IMR-90 (cell line): ENCODE measurements at regions not wholly inside any gene's neighbourhood (a gene's known extent, or its start where the extent isn't known, plus 50 kb on each side); places are given as distances from the start of the nearest gene placed in this dataset.

Experiments
- ATAC-seq: fragments of 200-7000 bp; cut with Tn5 transposase; 2 replicates; pipeline ENCODE4 v1.9.1; 2020; ENCODE audit warnings: low read depth, mild to moderate bottlenecking, moderate library complexity
- BruUV-seq: library from RNA; stranded (reverse); fragments of 400-500 nt; replicated peaks from 2 replicates; lab custom pipeline; 2021; lab: Mats Ljungman, UMichigan
- CTCF ChIA-PET: fragments of 300-600 bp; formaldehyde crosslinking; extraction: SDS; loops from one replicate; lab custom pipeline; 2021; ENCODE audit warnings: antibody characterized with exemption; lab: Yijun Ruan, JAX
- POLR2A ChIA-PET: fragments of 300-600 bp; sonication (Branson Sonifier 250); formaldehyde crosslinking; loops from one replicate; lab custom pipeline; 2022; ENCODE audit warnings: antibody characterized with exemption; ENCODE audit not compliant: unreplicated experiment; lab: Charles Lee
- DNase-seq: peaks from one replicate; pipeline ENCODE4 v3.0.0; 2013
- H2AFZ ChIP-seq: replicated peaks from 2 replicates; pipeline ENCODE3; 2013; ENCODE audit warnings: low read length, mild to moderate bottlenecking; ENCODE audit not compliant: poor library complexity
- H2AK5ac ChIP-seq: 2 replicates; pipeline ENCODE4 v1.6.1; 2013; ENCODE audit warnings: low read depth, low read length, inconsistent platforms
- H2AK9ac ChIP-seq: replicated peaks from 2 replicates; pipeline ENCODE3; 2013; ENCODE audit warnings: mild to moderate bottlenecking, low read depth, low read length, moderate library complexity; ENCODE audit not compliant: poor library complexity
- H2BK120ac ChIP-seq: 2 replicates; pipeline ENCODE4 v1.6.1; 2013; ENCODE audit warnings: low read depth, low read length, inconsistent platforms
- H2BK15ac ChIP-seq: 3 replicates; pipeline ENCODE4 v1.6.1; 2013; ENCODE audit warnings: low read depth, low read length, inconsistent platforms
- H2BK20ac ChIP-seq: 2 replicates; pipeline ENCODE4 v1.6.1; 2013; ENCODE audit warnings: low read depth, mild to moderate bottlenecking, inconsistent platforms, low read length, moderate library complexity
- H2BK5ac ChIP-seq: 2 replicates; pipeline ENCODE4 v1.6.1; 2013; ENCODE audit warnings: mild to moderate bottlenecking, low read depth, low read length, inconsistent platforms; ENCODE audit not compliant: poor library complexity, severe bottlenecking
- H3K14ac ChIP-seq: replicated peaks from 2 replicates; pipeline ENCODE4 v1.6.1; 2013; ENCODE audit warnings: low read depth, low read length, inconsistent platforms
- H3K18ac ChIP-seq: 2 replicates; pipeline ENCODE4 v1.6.1; 2013; ENCODE audit warnings: low read depth, low read length, control low read depth
- H3K23ac ChIP-seq: 2 replicates; pipeline ENCODE4 v1.6.1; 2013; ENCODE audit warnings: low read depth, low read length, inconsistent platforms
- H3K27ac ChIP-seq: 2 replicates; pipeline ENCODE4 v1.5.1; 2013; ENCODE audit warnings: mild to moderate bottlenecking, control low read depth, low read length; ENCODE audit not compliant: insufficient read depth
- H3K27me3 ChIP-seq: 2 replicates; pipeline ENCODE4 v1.6.1; 2013; ENCODE audit warnings: low read length; ENCODE audit not compliant: control insufficient read depth, insufficient read depth
- H3K36me3 ChIP-seq: 2 replicates; pipeline ENCODE4 v1.6.1; 2013; ENCODE audit warnings: low read length, mixed read lengths; ENCODE audit not compliant: control insufficient read depth, insufficient read depth
- H3K4ac ChIP-seq: 2 replicates; pipeline ENCODE4 v1.6.1; 2013; ENCODE audit warnings: low read depth, low read length, inconsistent platforms
- H3K4me1 ChIP-seq: 2 replicates; pipeline ENCODE4 v1.6.1; 2013; ENCODE audit warnings: low read length, mixed read lengths; ENCODE audit not compliant: control insufficient read depth, insufficient read depth
- H3K4me2 ChIP-seq: 2 replicates; pipeline ENCODE4 v1.6.1; 2013; ENCODE audit warnings: low read depth, mild to moderate bottlenecking, control low read depth, low read length, moderate library complexity
- H3K4me3 ChIP-seq: 2 replicates; pipeline ENCODE4 v1.5.1; 2013; ENCODE audit warnings: low read depth, mild to moderate bottlenecking, control low read depth, low read length, moderate library complexity; ENCODE audit not compliant: insufficient read depth
- H3K56ac ChIP-seq: 2 replicates; pipeline ENCODE4 v1.6.1; 2013; ENCODE audit warnings: low read length, inconsistent platforms; ENCODE audit not compliant: insufficient read depth; ENCODE audit errors: extremely low read depth
- H3K79me1 ChIP-seq, 2 experiments: 2 replicates each; pipeline ENCODE4 v1.6.1; 2013; ENCODE audit warnings: low read length in 2 of 2, inconsistent platforms in 1 of 2, low read depth in 1 of 2
- H3K9ac ChIP-seq: 2 replicates; pipeline ENCODE4 v1.6.1; 2013; ENCODE audit warnings: low read depth, low read length, control low read depth
- H3K9me1 ChIP-seq: 2 replicates; pipeline ENCODE4 v1.6.1; 2013; ENCODE audit warnings: low read length, inconsistent platforms; ENCODE audit not compliant: insufficient read depth
- H3K9me3 ChIP-seq: 2 replicates; pipeline ENCODE4 v1.6.1; 2013; ENCODE audit warnings: low read length; ENCODE audit not compliant: control insufficient read depth, insufficient read depth
- H4K20me1 ChIP-seq: 2 replicates; pipeline ENCODE4 v1.6.1; 2013; ENCODE audit warnings: low read length, inconsistent platforms; ENCODE audit not compliant: insufficient read depth
- H4K5ac ChIP-seq: 2 replicates; pipeline ENCODE4 v1.6.1; 2013; ENCODE audit warnings: mild to moderate bottlenecking, low read depth, low read length, control low read depth
- H4K8ac ChIP-seq, 2 experiments: 2 replicates each; pipeline ENCODE4 v1.6.1; 2013; ENCODE audit warnings: low read depth in 2 of 2, low read length in 2 of 2, control low read depth in 1 of 2, inconsistent platforms in 1 of 2
- H4K91ac ChIP-seq: 2 replicates; pipeline ENCODE4 v1.6.1; 2013; ENCODE audit warnings: low read depth, low read length, inconsistent platforms; ENCODE audit not compliant: insufficient read depth
- BHLHE40 ChIP-seq: fragments of 150-350 bp; IDR thresholded peaks from 2 replicates; pipeline ENCODE4 v1.6.1; 2016; ENCODE audit warnings: mild to moderate bottlenecking, low read depth, low read length
- CEBPB ChIP-seq: IDR thresholded peaks from 2 replicates; pipeline ENCODE4 v1.6.1; 2012; ENCODE audit warnings: low read depth, low read length, improper control_type of control experiment
- CHD1 ChIP-seq: IDR thresholded peaks from 2 replicates; pipeline ENCODE4 v1.6.1; 2012; ENCODE audit warnings: low read depth, low read length, improper control_type of control experiment
- FOS ChIP-seq: fragments of 150-350 bp; IDR thresholded peaks from 2 replicates; pipeline ENCODE4 v1.6.1; 2016; ENCODE audit warnings: low read depth, low read length
- RCOR1 ChIP-seq: IDR thresholded peaks from 2 replicates; pipeline ENCODE4 v1.6.1; 2012; ENCODE audit warnings: mild to moderate bottlenecking, low read length, improper control_type of control experiment; ENCODE audit not compliant: insufficient replicate concordance
- SMC3 ChIP-seq: fragments of 150-350 bp; IDR thresholded peaks from 2 replicates; pipeline ENCODE4 v1.6.1; 2016; ENCODE audit warnings: low read depth, mild to moderate bottlenecking, antibody characterized with exemption, low read length, moderate library complexity
- WGBS, 2 experiments: methylation state at CpG; one replicate each; pipeline versions ENCODE4 v1.1.5 to v1.1.7; 2013; ENCODE audit warnings: missing lambda C conversion rate in 2 of 2; ENCODE audit not compliant: insufficient read length in 1 of 2; ENCODE audit errors: extremely low coverage in 2 of 2; 5-methylcytosine and 5-hydroxymethylcytosine counted together
- dilution Hi-C: fragments of 300-500 bp; cut with HindIII; formaldehyde crosslinking; loops from one replicate; pipeline ENCODE4 v1.14.3; 2018; ENCODE audit warnings: low sequenced_read_pairs; ENCODE audit not compliant: unreplicated experiment
- in situ Hi-C: fragments of 300-500 bp; cut with MboI; formaldehyde crosslinking; loops from 3 replicates; pipeline ENCODE4 v1.14.3; 2019; ENCODE audit warnings: low sequenced_read_pairs, inconsistent platforms, mixed read lengths
- intact Hi-C: fragments of 100-400 bp; cut with micrococcal nuclease; formaldehyde crosslinking; loops from 2 replicates; pipeline ENCODE4 v1.10.0; 2022

DNA sequence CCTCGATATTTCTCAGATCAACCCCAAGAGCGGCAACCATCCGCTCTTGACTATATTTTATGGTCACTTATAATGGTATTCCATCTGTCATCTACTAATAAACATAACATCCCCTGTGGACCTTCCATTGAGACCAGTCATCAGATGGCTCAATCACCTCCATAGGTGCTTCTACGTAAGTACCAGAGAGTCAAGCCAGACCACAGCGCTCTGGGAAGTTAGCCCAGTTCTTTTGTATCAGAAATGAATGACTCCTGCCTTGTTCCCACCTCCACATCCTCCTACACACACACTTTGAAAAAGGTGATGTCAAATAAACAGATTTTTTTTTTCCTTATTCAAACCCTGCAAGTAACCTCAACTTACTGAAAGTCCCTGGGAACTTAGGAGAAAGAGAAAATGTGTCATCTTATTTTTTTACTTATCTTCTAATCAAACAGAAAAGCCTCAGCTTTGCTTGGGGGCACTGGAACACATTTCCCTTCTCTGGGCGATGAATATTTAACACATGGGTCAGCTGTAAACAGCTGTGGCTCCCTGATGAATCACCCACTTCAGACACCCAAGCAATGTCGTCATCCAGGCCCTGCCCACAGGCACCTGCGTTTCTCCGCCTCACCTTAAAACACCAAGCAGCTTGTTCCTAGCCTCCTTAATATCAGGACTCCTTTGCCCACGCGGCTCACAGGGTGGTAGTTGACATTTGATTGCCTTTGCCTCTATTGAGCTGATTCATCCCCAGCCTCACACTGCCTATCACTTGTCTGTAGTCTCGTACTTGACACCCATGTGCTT lies 121.4 kb upstream of the LY86 start:
- H4K91ac ChIP-seq: no peak overlapping the region
- no peaks in the 10 kb centered on the region for H4K20me1 ChIP-seq
- DNase-seq (no peak), ATAC-seq (no peak)
- no peak overlapping the region for H2BK5ac ChIP-seq
- ChIA-PET POLR2A (no interaction called here), CTCF (no interaction called here)
- no peak overlapping the region for H2AK9ac ChIP-seq
- WGBS, 2 experiments: 20% methylated on average over 1 of the region's 12 CpGs; no CpG with 5 or more reads in 1 of the 2 experiments
- no peaks in the 10 kb centered on the region for H3K36me3 ChIP-seq
- no peak overlapping the region for H2BK120ac ChIP-seq
- no peak overlapping the region for H3K18ac ChIP-seq
- intact Hi-C loops: no loop called here
- H3K23ac ChIP-seq: no peak overlapping the region
- no peak overlapping the region for H3K27ac ChIP-seq
- no peak overlapping the region for H4K8ac ChIP-seq
- H2BK15ac ChIP-seq: no peak overlapping the region
- no peak overlapping the region for H2AK5ac ChIP-seq
- no peaks in the 10 kb centered on the region for H3K9me1 ChIP-seq
- no peak overlapping the region for H2AFZ ChIP-seq
- no peaks in the 10 kb centered on the region for H3K79me1 ChIP-seq
- H3K4me3 ChIP-seq: no peak overlapping the region
- H3K4me1 ChIP-seq: no peaks in the 10 kb centered on the region
- in situ Hi-C loops: no loop called here
- H3K27me3 ChIP-seq: no peaks in the 10 kb centered on the region
- no TSS peak for BruUV-seq
- TF ChIP-seq CHD1: no peak
- no peak for TF ChIP-seq CEBPB
- TF ChIP-seq RCOR1: no peak
- TF ChIP-seq BHLHE40: no peak
- no peak for TF ChIP-seq FOS
- no peak for TF ChIP-seq SMC3
- H3K14ac ChIP-seq: no peak overlapping the region
- H2BK20ac ChIP-seq: no peak overlapping the region
- H3K9ac ChIP-seq: no peak overlapping the region
- no peak overlapping the region for H4K5ac ChIP-seq
- no peak overlapping the region for H3K56ac ChIP-seq
- dilution Hi-C loops: no loop called here
- H3K4me2 ChIP-seq: no peak overlapping the region
- H3K4ac ChIP-seq: no peak overlapping the region
- peaks cover 32% of the 10 kb centered on the region for H3K9me3 ChIP-seq
